NB4 (cell line): ENCODE measurements at regions not wholly inside any gene's neighbourhood (a gene's known extent, or its start where the extent isn't known, plus 50 kb on each side); places are given as distances from the start of the nearest gene placed in this dataset.

ENCODE experiments used
- CTCF ChIP-seq: IDR thresholded peaks from one replicate; pipeline ENCODE4 v1.5.1; 2012; ENCODE audit warnings: low read depth, low read length
- MAX ChIP-seq: IDR thresholded peaks from 2 replicates; pipeline ENCODE4 v1.6.1; 2011; ENCODE audit warnings: low read depth, low read length
- MYC ChIP-seq: IDR thresholded peaks from 2 replicates; pipeline ENCODE4 v1.6.1; 2011; ENCODE audit warnings: low read depth, low read length
- POLR2A ChIP-seq: IDR thresholded peaks from 2 replicates; pipeline ENCODE4 v1.6.1; 2011; ENCODE audit warnings: mild to moderate bottlenecking; ENCODE audit not compliant: insufficient read length; ENCODE audit errors: extremely low read depth

GRCh38 chr1:60948486-60948885, 133.9 kb upstream of the NFIA start:
- TF ChIP-seq CTCF, result no peak
- no peak for TF ChIP-seq MAX
- no peak for TF ChIP-seq MYC
- TF ChIP-seq POLR2A, result no peak
